IMR-90 (cell line): ENCODE measurements at regions not wholly inside any gene's neighbourhood (a gene's known extent, or its start where the extent isn't known, plus 50 kb on each side); places are given as distances from the start of the nearest gene placed in this dataset.

ENCODE experiments used
- ATAC-seq: fragments of 200-7000 bp; cut with Tn5 transposase; 2 replicates; pipeline ENCODE4 v1.9.1; 2020; ENCODE audit warnings: low read depth, mild to moderate bottlenecking, moderate library complexity
- BruUV-seq: library from RNA; stranded (reverse); fragments of 400-500 nt; replicated peaks from 2 replicates; lab custom pipeline; 2021; lab: Mats Ljungman, UMichigan
- CTCF ChIA-PET: fragments of 300-600 bp; formaldehyde crosslinking; extraction: SDS; loops from one replicate; lab custom pipeline; 2021; ENCODE audit warnings: antibody characterized with exemption; lab: Yijun Ruan, JAX
- POLR2A ChIA-PET: fragments of 300-600 bp; sonication (Branson Sonifier 250); formaldehyde crosslinking; loops from one replicate; lab custom pipeline; 2022; ENCODE audit warnings: antibody characterized with exemption; ENCODE audit not compliant: unreplicated experiment; lab: Charles Lee
- DNase-seq: peaks from one replicate; pipeline ENCODE4 v3.0.0; 2013
- H2AFZ ChIP-seq: replicated peaks from 2 replicates; pipeline ENCODE3; 2013; ENCODE audit warnings: low read length, mild to moderate bottlenecking; ENCODE audit not compliant: poor library complexity
- H2AK5ac ChIP-seq: 2 replicates; pipeline ENCODE4 v1.6.1; 2013; ENCODE audit warnings: low read depth, low read length, inconsistent platforms
- H2AK9ac ChIP-seq: replicated peaks from 2 replicates; pipeline ENCODE3; 2013; ENCODE audit warnings: mild to moderate bottlenecking, low read depth, low read length, moderate library complexity; ENCODE audit not compliant: poor library complexity
- H2BK120ac ChIP-seq: 2 replicates; pipeline ENCODE4 v1.6.1; 2013; ENCODE audit warnings: low read depth, low read length, inconsistent platforms
- H2BK15ac ChIP-seq: 3 replicates; pipeline ENCODE4 v1.6.1; 2013; ENCODE audit warnings: low read depth, low read length, inconsistent platforms
- H2BK20ac ChIP-seq: 2 replicates; pipeline ENCODE4 v1.6.1; 2013; ENCODE audit warnings: low read depth, mild to moderate bottlenecking, inconsistent platforms, low read length, moderate library complexity
- H2BK5ac ChIP-seq: 2 replicates; pipeline ENCODE4 v1.6.1; 2013; ENCODE audit warnings: mild to moderate bottlenecking, low read depth, low read length, inconsistent platforms; ENCODE audit not compliant: poor library complexity, severe bottlenecking
- H3K14ac ChIP-seq: replicated peaks from 2 replicates; pipeline ENCODE4 v1.6.1; 2013; ENCODE audit warnings: low read depth, low read length, inconsistent platforms
- H3K18ac ChIP-seq: 2 replicates; pipeline ENCODE4 v1.6.1; 2013; ENCODE audit warnings: low read depth, low read length, control low read depth
- H3K23ac ChIP-seq: 2 replicates; pipeline ENCODE4 v1.6.1; 2013; ENCODE audit warnings: low read depth, low read length, inconsistent platforms
- H3K27ac ChIP-seq: 2 replicates; pipeline ENCODE4 v1.5.1; 2013; ENCODE audit warnings: mild to moderate bottlenecking, control low read depth, low read length; ENCODE audit not compliant: insufficient read depth
- H3K27me3 ChIP-seq: 2 replicates; pipeline ENCODE4 v1.6.1; 2013; ENCODE audit warnings: low read length; ENCODE audit not compliant: control insufficient read depth, insufficient read depth
- H3K36me3 ChIP-seq: 2 replicates; pipeline ENCODE4 v1.6.1; 2013; ENCODE audit warnings: low read length, mixed read lengths; ENCODE audit not compliant: control insufficient read depth, insufficient read depth
- H3K4ac ChIP-seq: 2 replicates; pipeline ENCODE4 v1.6.1; 2013; ENCODE audit warnings: low read depth, low read length, inconsistent platforms
- H3K4me1 ChIP-seq: 2 replicates; pipeline ENCODE4 v1.6.1; 2013; ENCODE audit warnings: low read length, mixed read lengths; ENCODE audit not compliant: control insufficient read depth, insufficient read depth
- H3K4me2 ChIP-seq: 2 replicates; pipeline ENCODE4 v1.6.1; 2013; ENCODE audit warnings: low read depth, mild to moderate bottlenecking, control low read depth, low read length, moderate library complexity
- H3K4me3 ChIP-seq: 2 replicates; pipeline ENCODE4 v1.5.1; 2013; ENCODE audit warnings: low read depth, mild to moderate bottlenecking, control low read depth, low read length, moderate library complexity; ENCODE audit not compliant: insufficient read depth
- H3K56ac ChIP-seq: 2 replicates; pipeline ENCODE4 v1.6.1; 2013; ENCODE audit warnings: low read length, inconsistent platforms; ENCODE audit not compliant: insufficient read depth; ENCODE audit errors: extremely low read depth
- H3K79me1 ChIP-seq, 2 experiments: 2 replicates each; pipeline ENCODE4 v1.6.1; 2013; ENCODE audit warnings: low read length in 2 of 2, inconsistent platforms in 1 of 2, low read depth in 1 of 2
- H3K9ac ChIP-seq: 2 replicates; pipeline ENCODE4 v1.6.1; 2013; ENCODE audit warnings: low read depth, low read length, control low read depth
- H3K9me1 ChIP-seq: 2 replicates; pipeline ENCODE4 v1.6.1; 2013; ENCODE audit warnings: low read length, inconsistent platforms; ENCODE audit not compliant: insufficient read depth
- H3K9me3 ChIP-seq: 2 replicates; pipeline ENCODE4 v1.6.1; 2013; ENCODE audit warnings: low read length; ENCODE audit not compliant: control insufficient read depth, insufficient read depth
- H4K20me1 ChIP-seq: 2 replicates; pipeline ENCODE4 v1.6.1; 2013; ENCODE audit warnings: low read length, inconsistent platforms; ENCODE audit not compliant: insufficient read depth
- H4K5ac ChIP-seq: 2 replicates; pipeline ENCODE4 v1.6.1; 2013; ENCODE audit warnings: mild to moderate bottlenecking, low read depth, low read length, control low read depth
- H4K8ac ChIP-seq, 2 experiments: 2 replicates each; pipeline ENCODE4 v1.6.1; 2013; ENCODE audit warnings: low read depth in 2 of 2, low read length in 2 of 2, control low read depth in 1 of 2, inconsistent platforms in 1 of 2
- H4K91ac ChIP-seq: 2 replicates; pipeline ENCODE4 v1.6.1; 2013; ENCODE audit warnings: low read depth, low read length, inconsistent platforms; ENCODE audit not compliant: insufficient read depth
- BHLHE40 ChIP-seq: fragments of 150-350 bp; IDR thresholded peaks from 2 replicates; pipeline ENCODE4 v1.6.1; 2016; ENCODE audit warnings: mild to moderate bottlenecking, low read depth, low read length
- CEBPB ChIP-seq: IDR thresholded peaks from 2 replicates; pipeline ENCODE4 v1.6.1; 2012; ENCODE audit warnings: low read depth, low read length, improper control_type of control experiment
- CHD1 ChIP-seq: IDR thresholded peaks from 2 replicates; pipeline ENCODE4 v1.6.1; 2012; ENCODE audit warnings: low read depth, low read length, improper control_type of control experiment
- CTCF ChIP-seq: conservative IDR thresholded peaks from 2 replicates; pipeline ENCODE4 v1.5.1; 2012; ENCODE audit warnings: mild to moderate bottlenecking, low read depth, low read length, improper control_type of control experiment
- FOS ChIP-seq: fragments of 150-350 bp; IDR thresholded peaks from 2 replicates; pipeline ENCODE4 v1.6.1; 2016; ENCODE audit warnings: low read depth, low read length
- MAFK ChIP-seq: IDR thresholded peaks from 2 replicates; pipeline ENCODE4 v1.6.1; 2012; ENCODE audit warnings: low read depth, low read length, improper control_type of control experiment
- MAZ ChIP-seq: IDR thresholded peaks from 2 replicates; pipeline ENCODE4 v1.6.1; 2012; ENCODE audit warnings: low read depth, mild to moderate bottlenecking, low read length, improper control_type of control experiment, moderate library complexity, borderline replicate concordance
- MXI1 ChIP-seq: IDR thresholded peaks from 2 replicates; pipeline ENCODE4 v1.6.1; 2012; ENCODE audit warnings: low read depth, mild to moderate bottlenecking, low read length, moderate library complexity, borderline replicate concordance
- POLR2A ChIP-seq: IDR thresholded peaks from 2 replicates; pipeline ENCODE4 v1.6.1; 2012; ENCODE audit warnings: mild to moderate bottlenecking, low read depth, low read length
- RAD21 ChIP-seq: IDR thresholded peaks from 2 replicates; pipeline ENCODE4 v1.6.1; 2012; ENCODE audit warnings: low read length, improper control_type of control experiment
- RCOR1 ChIP-seq: IDR thresholded peaks from 2 replicates; pipeline ENCODE4 v1.6.1; 2012; ENCODE audit warnings: mild to moderate bottlenecking, low read length, improper control_type of control experiment; ENCODE audit not compliant: insufficient replicate concordance
- RFX5 ChIP-seq: IDR thresholded peaks from 2 replicates; pipeline ENCODE4 v1.8.0; 2012; ENCODE audit warnings: low read depth, mild to moderate bottlenecking, low read length, moderate library complexity
- SMC3 ChIP-seq: fragments of 150-350 bp; IDR thresholded peaks from 2 replicates; pipeline ENCODE4 v1.6.1; 2016; ENCODE audit warnings: low read depth, mild to moderate bottlenecking, antibody characterized with exemption, low read length, moderate library complexity
- USF2 ChIP-seq: fragments of 150-350 bp; IDR thresholded peaks from 2 replicates; pipeline ENCODE4 v1.6.1; 2017; ENCODE audit warnings: mild to moderate bottlenecking, antibody characterized with exemption, low read length, low read depth
- WGBS, 2 experiments: methylation state at CpG; one replicate each; pipeline versions ENCODE4 v1.1.5 to v1.1.7; 2013; ENCODE audit warnings: missing lambda C conversion rate in 2 of 2; ENCODE audit not compliant: insufficient read length in 1 of 2; ENCODE audit errors: extremely low coverage in 2 of 2; 5-methylcytosine and 5-hydroxymethylcytosine counted together
- dilution Hi-C: fragments of 300-500 bp; cut with HindIII; formaldehyde crosslinking; loops from one replicate; pipeline ENCODE4 v1.14.3; 2018; ENCODE audit warnings: low sequenced_read_pairs; ENCODE audit not compliant: unreplicated experiment
- in situ Hi-C: fragments of 300-500 bp; cut with MboI; formaldehyde crosslinking; loops from 3 replicates; pipeline ENCODE4 v1.14.3; 2019; ENCODE audit warnings: low sequenced_read_pairs, inconsistent platforms, mixed read lengths
- intact Hi-C: fragments of 100-400 bp; cut with micrococcal nuclease; formaldehyde crosslinking; loops from 2 replicates; pipeline ENCODE4 v1.10.0; 2022

DNA sequence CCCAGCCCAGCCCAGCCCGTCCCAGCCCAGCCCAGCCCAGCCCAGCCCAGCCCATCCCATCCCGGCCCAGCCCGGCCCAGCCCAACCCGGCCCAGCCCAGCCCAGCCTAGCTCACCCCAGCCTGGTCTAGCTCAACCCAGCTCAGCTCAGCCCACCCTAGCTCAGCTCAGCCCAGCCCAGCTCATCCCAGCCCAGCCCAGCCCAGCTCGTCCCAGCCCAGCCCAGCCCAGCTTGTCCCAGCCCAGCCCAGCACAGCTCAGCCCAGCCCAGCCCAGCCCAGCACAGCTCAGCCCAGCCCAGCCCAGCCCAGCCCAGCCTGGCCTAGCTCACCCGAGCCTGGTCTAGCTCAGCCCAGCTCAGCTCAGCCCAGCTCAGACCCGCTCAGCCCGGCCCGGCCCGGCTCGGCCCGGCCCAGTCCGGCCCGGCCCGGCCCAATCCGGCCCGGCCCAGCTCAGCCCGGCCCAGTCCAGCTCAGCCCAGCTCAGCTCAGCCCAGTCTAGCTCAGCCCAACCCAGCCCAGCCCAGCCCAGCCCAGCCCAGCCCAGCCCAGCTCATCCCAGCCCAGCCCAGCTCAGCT is 184.7 kb downstream of the TMEM121 start:
- H3K9me1 ChIP-seq = no peaks in the 10 kb centered on the region
- no peaks in the 10 kb centered on the region for H3K27me3 ChIP-seq
- no peak overlapping the region for H3K4me2 ChIP-seq
- no peaks in the 10 kb centered on the region for H4K20me1 ChIP-seq
- H2AK5ac ChIP-seq = no peak overlapping the region
- H2BK20ac ChIP-seq = no peak overlapping the region
- H3K4ac ChIP-seq = no peak overlapping the region
- DNase-seq (no peak), ATAC-seq (no peak)
- no peak overlapping the region for H2BK15ac ChIP-seq
- no peak overlapping the region for H3K23ac ChIP-seq
- dilution Hi-C loops = no loop called here
- ChIA-PET POLR2A (no interaction called here), CTCF (interaction anchor here (0.7 kb wide), 1 partner anchor 570 kb away, joined by 5 read pairs; no protein-coding TSS in a partner anchor)
- no peak overlapping the region for H3K14ac ChIP-seq
- H3K18ac ChIP-seq = no peak overlapping the region
- no peak overlapping the region for H4K8ac ChIP-seq
- H3K9ac ChIP-seq = no peak overlapping the region
- no peak overlapping the region for H2AFZ ChIP-seq
- H3K4me1 ChIP-seq = no peaks in the 10 kb centered on the region
- intact Hi-C loops = no loop called here
- no peak overlapping the region for H3K27ac ChIP-seq
- H3K36me3 ChIP-seq = no peaks in the 10 kb centered on the region
- in situ Hi-C loops = no loop called here
- no TSS peak for BruUV-seq
- TF ChIP-seq RFX5 = no peak
- no peak for TF ChIP-seq CHD1
- TF ChIP-seq MAZ = no peak
- TF ChIP-seq CTCF = no peak
- TF ChIP-seq USF2 = no peak
- TF ChIP-seq FOS = no peak
- no peak for TF ChIP-seq BHLHE40
- TF ChIP-seq POLR2A = no peak
- TF ChIP-seq RCOR1 = no peak
- no peak for TF ChIP-seq RAD21
- no peak for TF ChIP-seq CEBPB
- TF ChIP-seq MAFK = no peak
- TF ChIP-seq SMC3 = no peak
- no peak for TF ChIP-seq MXI1
- no peak overlapping the region for H2BK120ac ChIP-seq
- no peak overlapping the region for H3K56ac ChIP-seq
- H2AK9ac ChIP-seq = no peak overlapping the region
- H4K91ac ChIP-seq = no peak overlapping the region
- H3K79me1 ChIP-seq = no peaks in the 10 kb centered on the region
- no peak overlapping the region for H3K4me3 ChIP-seq
- H3K9me3 ChIP-seq = peaks cover 22% of the 10 kb centered on the region
- no peak overlapping the region for H4K5ac ChIP-seq
- H2BK5ac ChIP-seq = no peak overlapping the region
- no CpG with 5 or more reads among the region's 18 CpGs for WGBS, 2 experiments
